ENCODE measurements at regions not wholly inside any gene's neighbourhood (a gene's known extent, or its start where the extent isn't known, plus 50 kb on each side); places are given as distances from the start of the nearest gene placed in this dataset.

DNA sequence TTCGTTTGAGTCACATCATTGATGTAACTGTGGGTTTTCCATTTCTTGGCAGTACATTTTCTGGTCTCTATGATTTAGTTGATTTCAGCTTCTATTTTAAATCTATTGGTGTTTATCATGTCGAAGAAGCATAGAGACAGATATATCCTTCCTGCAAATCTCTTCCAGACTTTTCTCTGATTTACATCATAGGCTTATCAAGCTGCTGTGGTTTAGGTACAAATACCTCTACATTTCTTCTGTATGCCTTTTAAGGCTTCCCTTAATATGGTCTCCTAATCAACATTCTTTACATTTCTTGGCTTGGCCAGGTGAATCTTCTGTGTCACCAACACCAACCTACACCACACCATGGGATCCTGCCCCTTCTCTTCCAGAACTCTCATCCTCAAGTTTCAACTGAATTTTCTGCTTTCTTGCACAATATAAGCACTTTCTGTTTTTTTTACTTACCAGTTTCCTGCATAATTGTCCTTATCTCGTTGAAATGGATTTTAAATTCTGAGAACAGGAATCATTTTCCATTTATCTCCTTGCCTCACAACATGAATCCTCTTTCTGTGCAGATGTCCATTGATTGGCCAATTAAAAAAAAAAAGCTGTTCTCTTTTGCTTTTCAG lies 626.9 kb downstream of the ANKRD50 start:
- Mint-ChIP-seq H3K36me3 (ENCODE audit: low read depth) (peaks cover 1% of the 10 kb centered on the region; the same call in 1 of the 2 replicates), H3K27ac (no peak overlapping the region), H3K27me3 (ENCODE audit: insufficient read depth) (no peaks in the 10 kb centered on the region; the same call in 1 of the 2 replicates), H3K9me3 (peaks cover 1% of the 10 kb centered on the region), H3K4me1 (ENCODE audit: low read depth) (no peaks in the 10 kb centered on the region), H3K4me3 (no peak overlapping the region)
- DNase-seq: no peak
- TF ChIP-seq, protein P1, sequence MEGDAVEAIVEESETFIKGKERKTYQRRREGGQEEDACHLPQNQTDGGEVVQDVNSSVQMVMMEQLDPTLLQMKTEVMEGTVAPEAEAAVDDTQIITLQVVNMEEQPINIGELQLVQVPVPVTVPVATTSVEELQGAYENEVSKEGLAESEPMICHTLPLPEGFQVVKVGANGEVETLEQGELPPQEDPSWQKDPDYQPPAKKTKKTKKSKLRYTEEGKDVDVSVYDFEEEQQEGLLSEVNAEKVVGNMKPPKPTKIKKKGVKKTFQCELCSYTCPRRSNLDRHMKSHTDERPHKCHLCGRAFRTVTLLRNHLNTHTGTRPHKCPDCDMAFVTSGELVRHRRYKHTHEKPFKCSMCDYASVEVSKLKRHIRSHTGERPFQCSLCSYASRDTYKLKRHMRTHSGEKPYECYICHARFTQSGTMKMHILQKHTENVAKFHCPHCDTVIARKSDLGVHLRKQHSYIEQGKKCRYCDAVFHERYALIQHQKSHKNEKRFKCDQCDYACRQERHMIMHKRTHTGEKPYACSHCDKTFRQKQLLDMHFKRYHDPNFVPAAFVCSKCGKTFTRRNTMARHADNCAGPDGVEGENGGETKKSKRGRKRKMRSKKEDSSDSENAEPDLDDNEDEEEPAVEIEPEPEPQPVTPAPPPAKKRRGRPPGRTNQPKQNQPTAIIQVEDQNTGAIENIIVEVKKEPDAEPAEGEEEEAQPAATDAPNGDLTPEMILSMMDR (IDR thresholded peaks at IDR 0.05): no peak

DNA sequence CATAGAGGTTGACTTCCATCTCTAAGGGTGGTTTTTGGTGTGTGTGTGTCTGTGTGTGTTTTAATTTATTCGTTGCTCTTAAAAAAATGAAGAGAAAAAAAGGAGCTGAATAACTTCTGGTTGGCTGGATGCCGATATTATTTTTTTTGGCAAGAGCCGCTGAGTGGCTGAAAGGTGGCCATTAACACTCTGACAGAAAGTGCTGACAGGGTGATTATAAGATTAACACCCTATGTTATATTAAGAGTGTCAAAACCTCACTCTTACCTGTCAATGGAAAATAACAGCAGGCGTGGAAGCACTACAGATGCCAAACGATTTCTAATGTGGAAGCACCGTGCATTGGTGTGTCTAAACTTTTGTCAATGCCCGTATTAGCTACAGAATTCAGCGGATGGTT lies 622.5 kb downstream of the ANKRD50 start:
- H3K36me3 Mint-ChIP-seq (ENCODE audit: low read depth): no peaks in the 10 kb centered on the region
- no peak overlapping the region for H3K27ac Mint-ChIP-seq
- no peaks in the 10 kb centered on the region; the same call in 1 of the 2 replicates for H3K27me3 Mint-ChIP-seq (ENCODE audit: insufficient read depth)
- H3K4me3 Mint-ChIP-seq: no peak overlapping the region
- TF ChIP-seq, protein P1 (IDR thresholded peaks at IDR 0.05): no peak
- DNase-seq: no peak
- H3K4me1 Mint-ChIP-seq (ENCODE audit: low read depth): no peaks in the 10 kb centered on the region
- H3K9me3 Mint-ChIP-seq: no peaks in the 10 kb centered on the region

DNA sequence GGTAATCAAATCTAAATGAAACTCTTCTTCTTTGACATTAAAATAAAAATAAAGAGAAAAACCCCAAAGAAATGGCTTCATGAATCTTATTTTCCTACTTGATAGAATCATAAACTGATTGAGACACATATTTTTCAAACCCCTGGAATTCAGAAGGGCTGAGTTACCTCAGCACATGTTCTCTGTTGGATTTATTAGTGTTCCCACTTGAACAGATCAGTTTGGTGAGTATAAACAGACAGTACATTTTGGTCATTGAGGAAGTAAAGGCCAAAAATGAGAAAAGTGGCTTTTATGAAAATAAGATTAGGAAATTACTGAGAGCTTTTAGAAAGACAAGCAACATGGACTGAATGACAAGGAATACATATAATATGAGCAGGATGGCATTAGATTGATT lies 620.4 kb downstream of the ANKRD50 start:
- TF ChIP-seq, protein P1 (IDR thresholded peaks at IDR 0.05): no peak
- no peaks in the 10 kb centered on the region for H3K9me3 Mint-ChIP-seq

DNA sequence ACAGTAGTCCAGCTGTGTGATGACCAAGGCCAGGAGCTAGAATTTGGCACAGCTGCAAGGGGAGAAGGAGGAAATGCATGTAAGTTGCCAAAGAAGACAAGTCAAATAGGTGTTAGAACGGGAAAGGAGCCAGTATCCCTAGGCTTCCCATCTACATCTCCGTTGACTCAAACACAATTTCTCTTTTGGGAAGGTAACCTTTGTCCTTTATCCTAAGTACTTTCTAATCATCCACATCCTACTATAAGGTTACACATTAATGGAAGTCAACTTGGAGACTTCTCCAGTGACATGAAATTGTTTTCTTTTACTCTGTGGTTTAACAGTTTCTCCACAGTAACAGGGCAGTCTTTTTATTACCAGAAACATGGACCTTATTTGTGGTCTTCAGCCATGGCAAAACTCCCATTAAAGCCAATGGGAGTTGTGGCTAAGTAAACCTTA lies 620.0 kb downstream of the ANKRD50 start:
- H3K36me3 Mint-ChIP-seq (ENCODE audit: low read depth): no peaks in the 10 kb centered on the region
- no peaks in the 10 kb centered on the region for H3K4me1 Mint-ChIP-seq (ENCODE audit: low read depth)
- TF ChIP-seq, protein P1 (IDR thresholded peaks at IDR 0.05): no peak

More for the DNA sequence above, 620.4 kb downstream of the ANKRD50 start:
- DNase-seq: no peak
- H3K27ac Mint-ChIP-seq: no peak overlapping the region
- H3K4me3 Mint-ChIP-seq: no peak overlapping the region
- H3K4me1 Mint-ChIP-seq (ENCODE audit: low read depth): no peaks in the 10 kb centered on the region
- H3K27me3 Mint-ChIP-seq (ENCODE audit: insufficient read depth): no peaks in the 10 kb centered on the region; the same call in 1 of the 2 replicates
- H3K36me3 Mint-ChIP-seq (ENCODE audit: low read depth): no peaks in the 10 kb centered on the region

DNA sequence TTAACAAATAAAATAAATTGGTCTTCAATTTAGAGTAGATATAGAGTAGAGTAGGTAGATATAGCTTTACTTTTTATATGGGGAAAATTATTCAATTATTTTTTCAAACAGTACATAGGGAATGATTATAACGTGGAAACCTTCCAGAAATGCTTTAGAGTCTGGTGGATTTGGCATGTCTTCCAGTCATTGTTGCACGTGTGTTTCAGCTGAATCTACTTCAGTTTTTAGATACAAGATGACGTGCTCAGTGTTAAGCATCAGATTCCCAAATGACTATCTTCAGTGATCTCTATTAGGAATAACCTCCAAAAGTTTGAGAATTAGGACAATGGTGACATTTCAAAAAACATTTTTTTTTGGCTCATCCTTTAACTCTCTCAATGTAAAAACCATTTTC lies 616.9 kb downstream of the ANKRD50 start:
- Mint-ChIP-seq H3K27ac (no peak overlapping the region), H3K4me1 (ENCODE audit: low read depth) (no peaks in the 10 kb centered on the region), H3K4me3 (no peak overlapping the region), H3K27me3 (ENCODE audit: insufficient read depth) (no peaks in the 10 kb centered on the region), H3K9me3 (no peaks in the 10 kb centered on the region), H3K36me3 (ENCODE audit: low read depth) (no peaks in the 10 kb centered on the region)
- TF ChIP-seq, protein P1 (IDR thresholded peaks at IDR 0.05): no peak
- no peak for DNase-seq

More for the DNA sequence above, 620.0 kb downstream of the ANKRD50 start:
- Mint-ChIP-seq H3K9me3 (no peaks in the 10 kb centered on the region), H3K27me3 (ENCODE audit: insufficient read depth) (no peaks in the 10 kb centered on the region; the same call in 1 of the 2 replicates), H3K27ac (no peak overlapping the region), H3K4me3 (no peak overlapping the region)
- no peak for DNase-seq
